DMS79 treated with DMSO at 0.1 percent for 48 hours (cell line): ENCODE measurements at regions not wholly inside any gene's neighbourhood (a gene's known extent, or its start where the extent isn't known, plus 50 kb on each side); places are given as distances from the start of the nearest gene placed in this dataset.
"Not testable (repeated sequence)": the region's sequence is repeated elsewhere in the genome, so short reads cannot be mapped to it uniquely, and the experiment has no call there.

Experiments used
- DNase-seq: peaks from one replicate; lab custom pipeline; 2025; lab: John Stamatoyannopoulos, UW

- DNase-seq = no peak
Observed at GRCh38 chr15:88995449-88995848, 82.3 kb upstream of the MFGE8 start.

DNA sequence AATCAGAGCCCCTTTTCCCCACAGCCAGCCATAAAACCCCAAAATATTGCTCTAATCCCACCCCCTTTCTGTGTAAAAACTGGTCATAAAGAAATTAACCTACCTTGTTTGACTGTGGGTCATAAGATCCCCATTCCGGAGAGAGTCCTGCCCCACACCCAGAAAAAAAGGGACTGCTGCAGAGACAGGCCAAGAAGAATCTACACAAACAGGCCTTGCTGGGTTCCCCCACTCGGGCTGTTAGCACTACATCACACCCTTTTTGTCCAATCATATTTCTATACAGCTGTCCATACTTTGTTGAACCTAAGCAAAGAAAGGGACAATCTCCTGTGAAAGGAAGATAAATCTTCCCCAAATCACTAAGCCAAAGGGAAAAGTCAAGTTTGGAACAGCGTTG, 84.4 kb upstream of the MFGE8 start:
- DNase-seq = no peak

DNA sequence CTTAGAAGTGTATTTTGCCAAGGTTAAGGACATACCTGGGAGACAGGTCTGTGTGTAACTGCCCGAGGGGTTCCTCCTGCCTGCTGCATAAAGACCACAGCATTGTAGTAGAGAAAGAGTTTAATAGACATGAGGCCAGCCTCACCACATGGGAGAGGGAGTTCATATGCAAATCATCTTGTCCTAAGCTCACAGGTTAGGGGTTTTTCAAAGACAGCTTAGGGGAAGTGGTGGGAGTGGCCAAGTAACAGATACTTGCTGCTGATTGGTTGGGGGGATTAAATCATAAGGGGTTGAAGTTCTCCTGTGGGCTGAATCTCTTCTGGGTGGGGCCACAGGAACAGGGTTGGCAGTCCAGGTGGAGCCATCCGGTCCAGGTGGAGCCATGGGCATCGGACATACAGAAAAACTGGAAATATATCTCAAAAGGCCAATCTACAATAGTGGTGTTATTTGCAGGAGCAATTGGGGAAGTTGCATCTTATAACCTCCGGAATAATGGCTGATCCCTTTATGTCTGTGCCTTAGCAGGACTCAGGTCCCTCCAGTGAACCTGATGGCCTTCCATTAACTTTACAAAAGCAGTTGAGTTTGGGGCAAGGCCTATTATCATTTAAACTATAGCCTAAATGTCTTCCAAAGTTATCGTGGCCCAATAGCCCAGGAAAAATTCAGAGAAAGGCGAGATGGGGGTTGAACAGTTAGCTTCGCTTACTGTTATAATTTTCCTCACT, 86.0 kb upstream of the MFGE8 start:
- no peak for DNase-seq

DNA sequence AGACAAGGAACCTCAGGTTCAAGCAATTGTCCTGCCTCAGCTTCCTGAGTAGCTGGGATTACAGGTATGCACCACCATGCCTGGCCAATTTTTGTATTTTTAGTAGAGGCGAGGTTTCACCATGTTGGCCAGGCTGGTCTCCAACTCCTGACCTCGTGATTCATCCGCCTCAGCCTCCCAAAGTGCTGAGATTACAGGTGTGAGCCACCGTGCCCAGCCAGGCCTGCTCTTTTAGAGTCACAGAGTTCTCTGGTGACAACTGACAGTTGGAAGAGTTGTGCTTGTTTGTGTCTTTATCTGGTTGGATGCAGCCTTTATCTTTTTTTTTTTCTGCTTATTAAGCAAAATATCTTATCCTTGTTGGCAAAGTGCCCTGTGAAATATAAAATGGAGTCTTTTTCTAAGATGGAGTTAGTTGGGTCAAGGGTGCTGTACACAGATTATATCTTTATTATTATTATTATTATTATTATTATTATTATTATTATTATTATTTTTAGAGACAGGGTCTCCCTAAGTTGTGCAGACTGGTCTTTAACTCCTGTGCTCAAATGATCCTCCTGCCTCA, 86.5 kb upstream of the ABHD2 start:
- DNase-seq = not testable (repeated sequence)

DNA sequence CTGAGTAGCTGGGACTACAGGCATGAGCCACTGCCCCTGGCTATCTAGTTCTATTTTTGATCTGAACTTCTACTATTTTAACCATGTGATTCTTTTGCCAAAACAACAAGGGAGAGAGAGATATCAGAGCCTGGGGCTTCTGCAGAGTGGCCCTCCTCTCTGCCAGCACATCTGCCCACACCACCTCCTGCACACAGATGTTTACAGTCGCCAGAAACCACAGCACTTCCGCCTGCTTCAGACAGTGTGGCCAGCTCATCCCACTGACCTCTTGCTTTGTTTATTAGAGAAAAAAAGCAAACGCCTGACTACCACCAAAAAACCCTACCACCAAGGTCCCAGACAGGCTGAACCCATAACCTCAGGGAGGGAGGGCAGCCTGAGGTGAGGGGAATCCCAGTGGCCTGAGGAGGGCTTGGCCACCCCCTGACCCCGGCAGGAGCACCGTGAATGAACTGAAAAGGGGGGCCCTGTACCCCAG, 85.9 kb upstream of the ABHD2 start:
- no peak for DNase-seq

GRCh38 chr15:89002830-89003229, 85.4 kb upstream of the ABHD2 start:
- no peak for DNase-seq

- no peak for DNase-seq
Observed at GRCh38 chr15:89003865-89004725, 84.2 kb upstream of the ABHD2 start.

- no peak for DNase-seq
Observed at GRCh38 chr15:89004726-89005030, 83.6 kb upstream of the ABHD2 start.

DNA sequence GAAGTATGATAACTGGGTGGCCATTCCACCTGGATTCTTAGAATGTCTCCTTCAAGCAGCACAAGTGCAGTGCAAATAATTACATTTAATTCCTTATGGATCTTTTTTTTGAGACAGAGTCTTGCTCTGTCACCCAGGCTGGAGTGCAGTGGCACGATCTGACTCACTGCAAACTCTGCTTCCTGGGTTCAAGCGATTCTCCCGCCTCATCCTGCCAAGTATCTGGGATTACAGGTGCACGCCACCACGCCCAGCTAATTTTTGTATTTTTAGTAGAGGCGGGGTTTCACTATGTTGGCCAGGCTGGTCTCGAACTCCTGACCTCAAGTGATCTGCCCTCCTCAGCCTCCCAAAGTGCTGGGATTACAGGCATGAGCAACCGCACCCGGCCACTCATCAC, 80.7 kb upstream of the ABHD2 start:
- DNase-seq = not testable (repeated sequence)

- no peak for DNase-seq
Observed at GRCh38 chr15:89007989-89008388, 80.3 kb upstream of the ABHD2 start.

DNA sequence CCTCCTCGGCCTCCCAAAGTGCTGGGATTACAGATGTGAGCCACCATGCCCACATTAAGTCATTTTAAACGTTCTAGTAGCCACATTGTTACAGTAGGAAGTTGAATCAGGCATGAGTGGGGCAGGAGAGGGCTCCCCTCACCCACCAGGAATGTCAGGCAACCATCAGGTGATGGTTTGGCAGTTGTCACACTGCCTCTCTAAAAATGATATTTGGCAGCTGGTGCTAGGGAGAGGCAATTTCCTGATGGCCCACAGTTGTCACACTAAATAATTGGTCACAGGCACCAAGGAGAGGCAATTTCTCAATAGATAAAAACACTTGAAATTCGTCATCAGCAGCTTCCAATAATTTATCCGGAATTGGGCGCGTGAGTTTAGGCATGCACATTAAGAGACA, 79.2 kb upstream of the ABHD2 start:
- DNase-seq = no peak

DNA sequence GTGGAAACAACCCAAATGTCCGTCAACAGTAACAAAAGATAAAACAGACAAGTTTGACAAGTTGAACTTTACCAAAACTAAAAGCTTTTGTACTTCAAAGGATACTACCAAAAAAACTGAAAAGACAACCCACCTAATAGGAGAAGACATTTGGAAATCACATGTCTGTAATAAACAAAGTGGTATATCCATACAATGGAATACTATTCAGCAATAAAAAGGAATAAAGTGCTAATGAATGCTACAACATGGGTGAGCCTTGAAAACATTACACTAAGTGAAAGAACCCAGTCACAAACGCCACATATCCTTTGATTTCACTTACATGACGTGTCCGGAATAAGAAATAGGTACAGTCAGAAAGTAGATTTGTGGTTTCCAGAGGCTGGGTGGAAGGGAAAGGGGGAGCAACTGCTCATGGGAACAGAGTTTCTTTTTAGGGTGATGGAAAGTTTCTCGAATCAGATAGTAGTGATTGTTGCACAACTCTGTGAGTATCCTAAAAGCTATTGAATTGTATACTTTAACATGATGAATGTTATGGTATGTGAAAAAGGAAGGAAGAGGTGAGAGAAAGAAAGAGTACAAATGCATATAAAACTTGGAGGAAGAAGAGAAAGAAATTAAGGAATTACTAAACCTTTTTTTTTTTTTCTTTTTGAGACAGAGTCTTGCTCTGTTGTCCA, 72.7 kb upstream of the ABHD2 start:
- no peak for DNase-seq

GRCh38 chr15:89016549-89017041, 71.7 kb upstream of the ABHD2 start:
- DNase-seq = no peak

DNA sequence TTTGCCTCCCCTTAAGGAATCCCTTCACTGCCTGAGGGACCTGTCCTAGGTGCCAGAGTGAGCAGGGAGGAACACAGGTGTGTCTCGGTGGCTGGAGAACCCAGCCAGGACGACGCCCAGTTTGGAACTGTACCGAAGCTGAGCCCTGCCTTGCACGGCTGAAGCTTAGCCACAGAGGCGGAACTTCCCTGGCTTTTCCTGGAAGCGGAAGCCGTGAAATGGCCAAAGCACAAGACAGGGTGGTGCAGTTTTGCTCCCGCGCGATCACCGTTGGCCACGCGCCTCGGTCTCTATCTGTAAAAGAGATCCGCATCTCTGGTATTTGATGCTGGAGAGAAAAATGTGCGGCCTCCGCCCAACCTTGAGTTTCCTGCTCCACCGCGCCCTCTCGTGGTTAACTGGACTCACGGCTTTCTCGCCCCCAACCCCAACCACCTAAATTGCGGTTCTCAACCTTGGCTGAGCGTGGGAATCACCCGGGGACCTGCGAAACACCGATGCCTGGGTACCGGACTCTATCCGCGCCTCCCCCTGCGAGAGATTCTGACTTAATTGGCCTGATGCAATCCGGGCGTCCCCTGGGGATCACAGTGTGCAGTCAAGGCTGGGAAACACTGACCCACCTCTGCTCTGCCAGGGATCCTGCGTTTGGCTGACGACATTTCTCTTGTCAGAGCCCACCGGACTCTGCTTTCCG, 70.7 kb upstream of the ABHD2 start:
- peak; percentile 17 for DNase-seq

- no peak for DNase-seq
Observed at GRCh38 chr15:89018207-89018606, 70.0 kb upstream of the ABHD2 start.

GRCh38 chr15:89019436-89019835, 68.8 kb upstream of the ABHD2 start:
- no peak for DNase-seq

- DNase-seq = no peak
Observed at GRCh38 chr15:89021224-89021623, 67.0 kb upstream of the ABHD2 start.

- DNase-seq = not testable (repeated sequence)
Observed at GRCh38 chr15:89021886-89022285, 66.4 kb upstream of the ABHD2 start.

GRCh38 chr15:89023311-89023961, 64.8 kb upstream of the ABHD2 start:
- no peak for DNase-seq

DNA sequence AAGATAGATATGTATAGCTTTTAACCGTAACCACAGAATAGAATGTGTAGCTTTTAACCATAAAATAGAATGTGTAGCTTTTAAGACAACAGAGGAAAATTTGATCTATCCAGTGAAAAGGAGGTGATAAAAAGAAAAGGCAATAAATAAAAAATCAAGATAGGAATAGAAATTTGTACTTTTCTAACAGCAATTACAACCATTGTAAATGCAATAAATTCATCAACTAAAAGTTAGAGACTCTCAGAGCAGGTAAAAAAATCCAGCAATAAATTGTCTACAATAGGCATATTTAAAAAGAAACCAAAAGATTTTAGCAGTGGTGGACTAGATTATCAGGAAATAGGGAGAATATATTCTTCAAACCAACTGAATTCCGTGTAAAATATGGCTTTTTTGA, 63.8 kb upstream of the ABHD2 start:
- no peak for DNase-seq

- DNase-seq = no peak
Observed at GRCh38 chr15:89026167-89026566, 62.1 kb upstream of the ABHD2 start.
